MCF 10A (cell line): ENCODE measurements at regions not wholly inside any gene's neighbourhood (a gene's known extent, or its start where the extent isn't known, plus 50 kb on each side); places are given as distances from the start of the nearest gene placed in this dataset.
"Not testable (repeated sequence)": the region's sequence is repeated elsewhere in the genome, so short reads cannot be mapped to it uniquely, and the experiment has no call there.

Experiments used
- BruUV-seq: library from RNA; stranded (reverse); fragments of 400-500 nt; replicated peaks from 2 replicates; lab custom pipeline; 2021; lab: Mats Ljungman, UMichigan
- CTCF ChIA-PET: fragments of 300-600 bp; sonication (Branson Sonifier 250); formaldehyde crosslinking; extraction: SDS; loops from one replicate; lab custom pipeline; 2021; ENCODE audit warnings: antibody characterized with exemption, inconsistent platforms; lab: Yijun Ruan, JAX
- POLR2A ChIA-PET: fragments of 300-600, 350-650 bp; sonication (Branson Sonifier 250); formaldehyde crosslinking; extraction: SDS; loops from one replicate; lab custom pipeline; 2020; ENCODE audit warnings: antibody characterized with exemption, inconsistent platforms; lab: Yijun Ruan, JAX
- DNase-seq: peaks from one replicate; pipeline ENCODE4 v3.0.0-alpha.2; 2018; ENCODE audit not compliant: unreplicated experiment
- H3K27ac Mint-ChIP-seq: one replicate; pipeline ENCODE4 v1.8.0; 2022; ENCODE audit warnings: mild to moderate bottlenecking, low read depth, mixed read lengths; ENCODE audit not compliant: unreplicated experiment
- H3K27me3 Mint-ChIP-seq: one replicate; pipeline ENCODE4 v1.8.0; 2022; ENCODE audit warnings: mixed read lengths; ENCODE audit not compliant: insufficient read depth, unreplicated experiment
- H3K36me3 Mint-ChIP-seq: one replicate; pipeline ENCODE4 v1.8.0; 2022; ENCODE audit warnings: mild to moderate bottlenecking, moderate library complexity, mixed read lengths; ENCODE audit not compliant: insufficient read depth, unreplicated experiment
- H3K4me1 Mint-ChIP-seq: one replicate; pipeline ENCODE4 v1.8.0; 2022; ENCODE audit warnings: mixed read lengths; ENCODE audit not compliant: insufficient read depth, unreplicated experiment
- H3K4me3 Mint-ChIP-seq: one replicate; pipeline ENCODE4 v1.8.0; 2022; ENCODE audit warnings: mild to moderate bottlenecking, moderate library complexity, mixed read lengths; ENCODE audit not compliant: unreplicated experiment
- H3K9me3 Mint-ChIP-seq: one replicate; pipeline ENCODE4 v1.8.0; 2022; ENCODE audit warnings: mixed read lengths; ENCODE audit not compliant: unreplicated experiment
- CTCF ChIP-seq: fragments of 200-600 bp; IDR thresholded peaks from one replicate; pipeline ENCODE4 v1.8.0; 2022; ENCODE audit warnings: antibody characterized with exemption, mild to moderate bottlenecking; ENCODE audit not compliant: unreplicated experiment
- intact Hi-C: fragments of 100-400 bp; cut with micrococcal nuclease; formaldehyde crosslinking; loops from 2 replicates; pipeline ENCODE4 v1.14.1; 2022

DNA sequence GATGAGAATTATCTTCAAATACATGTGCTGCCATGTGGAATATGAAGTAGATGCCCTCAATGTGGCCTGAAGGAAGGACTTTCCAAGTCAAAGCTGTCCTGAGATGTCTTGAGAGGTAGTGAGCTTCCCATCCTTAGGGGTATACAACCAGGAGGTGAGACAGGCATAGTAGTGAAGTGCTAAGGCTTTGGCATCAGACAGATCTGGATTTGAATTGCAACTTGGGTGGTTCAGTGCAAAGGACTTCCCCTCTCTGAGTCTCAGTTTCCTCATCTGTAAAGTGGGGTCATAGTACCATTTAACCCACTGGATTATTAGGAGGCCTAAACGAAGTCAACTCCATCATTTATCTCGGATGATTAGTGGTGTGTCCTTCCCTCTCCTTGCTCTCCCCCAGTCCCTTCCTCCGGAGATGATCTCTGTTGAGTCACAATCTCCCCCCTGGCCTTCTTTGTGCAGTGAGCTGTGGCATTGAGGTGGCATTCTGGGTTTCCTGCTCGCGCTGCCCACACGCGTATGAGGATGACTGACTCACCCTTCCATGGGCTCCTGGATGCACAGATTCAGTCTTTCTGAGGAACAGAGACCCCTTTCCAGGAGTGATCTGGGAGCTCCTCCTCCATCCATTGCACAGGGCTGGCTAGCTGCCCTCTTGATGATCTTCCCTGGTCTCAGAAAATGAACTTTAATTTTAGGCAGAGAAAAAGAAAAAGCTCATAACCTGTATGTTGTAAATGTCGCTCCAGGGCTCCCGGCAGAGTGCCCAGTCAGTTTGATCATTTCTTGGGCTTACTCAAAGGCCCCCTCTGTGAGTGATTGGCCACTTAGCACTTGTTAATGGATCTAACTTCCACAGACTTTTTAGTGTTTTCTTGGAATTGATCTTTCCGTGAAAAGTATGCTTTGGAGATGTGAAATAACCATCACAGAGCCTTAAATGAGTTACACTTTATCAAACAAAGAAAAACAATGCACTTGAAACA lies 354.6 kb downstream of the PTPRU start:
- H3K9me3 Mint-ChIP-seq = peaks cover 7% of the 10 kb centered on the region
- H3K36me3 Mint-ChIP-seq = no peaks in the 10 kb centered on the region
- H3K4me3 Mint-ChIP-seq = no peak overlapping the region
- TF ChIP-seq CTCF = no peak
- ChIA-PET POLR2A (interaction anchor here (0.6 to 1.2 kb wide), 2 partner anchors 9 to 15 kb away, joined by 3 to 4 read pairs; no protein-coding TSS in a partner anchor), CTCF (interaction anchor here (0.6 kb wide), 1 partner anchor 11 kb away, joined by 3 read pairs; no protein-coding TSS in a partner anchor)
- intact Hi-C loops = no loop called here
- peak; percentile 54 for DNase-seq
- no TSS peak for BruUV-seq
- no peak overlapping the region for H3K27ac Mint-ChIP-seq
- peaks cover 6% of the 10 kb centered on the region for H3K4me1 Mint-ChIP-seq
- no peaks in the 10 kb centered on the region for H3K27me3 Mint-ChIP-seq

GRCh38 chr1:29589716-29590115 lies 353.4 kb downstream of the PTPRU start:
- H3K27ac Mint-ChIP-seq, DNase-seq, H3K9me3 Mint-ChIP-seq, intact Hi-C loops, BruUV-seq, H3K4me1 Mint-ChIP-seq, H3K27me3 Mint-ChIP-seq, H3K36me3 Mint-ChIP-seq, H3K4me3 Mint-ChIP-seq: not testable (repeated sequence)
- POLR2A ChIA-PET = interaction anchor here (1.2 kb wide), 1 partner anchor 10 kb away, joined by 3 read pairs; no protein-coding TSS in a partner anchor
- CTCF ChIA-PET = interaction anchor here (0.5 kb wide), 1 partner anchor 291 kb away, joined by 3 read pairs; no protein-coding TSS in a partner anchor

- no peaks in the 10 kb centered on the region for H3K36me3 Mint-ChIP-seq
- POLR2A ChIA-PET = no interaction called here
- BruUV-seq = no TSS peak
- TF ChIP-seq CTCF = no peak
- peaks cover 25% of the 10 kb centered on the region for H3K4me1 Mint-ChIP-seq
- H3K9me3 Mint-ChIP-seq = peaks cover 7% of the 10 kb centered on the region
- peak; percentile 64 for DNase-seq
- intact Hi-C loops = no loop called here
- H3K27me3 Mint-ChIP-seq = no peaks in the 10 kb centered on the region
- no peak overlapping the region for H3K27ac Mint-ChIP-seq
- H3K4me3 Mint-ChIP-seq = no peak overlapping the region
- CTCF ChIA-PET = no interaction called here
Observed at GRCh38 chr1:29586991-29587745, 350.8 kb downstream of the PTPRU start.

DNA sequence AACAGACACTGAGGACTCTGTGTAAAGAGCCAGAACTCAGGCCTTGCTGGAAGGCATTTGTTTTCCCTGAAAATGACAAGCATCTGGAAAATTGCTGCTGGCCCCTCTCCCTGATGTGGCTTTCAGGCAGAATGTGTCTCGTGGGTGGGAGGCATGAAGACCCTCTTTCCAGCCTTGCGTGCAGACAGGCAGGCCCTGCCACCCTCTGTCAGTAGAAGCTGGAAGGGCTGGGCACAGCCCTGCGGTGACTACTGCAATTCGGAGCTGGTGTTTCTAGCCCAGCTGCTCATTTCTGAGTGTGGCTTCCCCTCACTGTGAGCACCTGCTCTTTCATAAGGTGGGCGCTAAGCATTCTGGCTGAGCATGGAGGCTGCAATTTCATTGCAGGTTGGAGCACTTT lies 349.9 kb downstream of the PTPRU start:
- ChIA-PET POLR2A (no interaction called here), CTCF (no interaction called here)
- Mint-ChIP-seq H3K27me3 (no peaks in the 10 kb centered on the region), H3K36me3 (no peaks in the 10 kb centered on the region), H3K9me3 (peaks cover 7% of the 10 kb centered on the region), H3K4me3 (no peak overlapping the region), H3K4me1 (peaks cover 25% of the 10 kb centered on the region), H3K27ac (no peak overlapping the region)
- no peak for DNase-seq
- BruUV-seq = no TSS peak
- intact Hi-C loops = no loop called here
- no peak for TF ChIP-seq CTCF
